Germinal center (tissue), 1 donor: ENCODE measurements at regions not wholly inside any gene's neighbourhood (a gene's known extent, or its start where the extent isn't known, plus 50 kb on each side); places are given as distances from the start of the nearest gene placed in this dataset.

Source experiments
- DNase-seq: peaks from one replicate; pipeline ENCODE4 v3.0.0; 2012; ENCODE audit warnings: mixed read lengths, low spot score

DNA sequence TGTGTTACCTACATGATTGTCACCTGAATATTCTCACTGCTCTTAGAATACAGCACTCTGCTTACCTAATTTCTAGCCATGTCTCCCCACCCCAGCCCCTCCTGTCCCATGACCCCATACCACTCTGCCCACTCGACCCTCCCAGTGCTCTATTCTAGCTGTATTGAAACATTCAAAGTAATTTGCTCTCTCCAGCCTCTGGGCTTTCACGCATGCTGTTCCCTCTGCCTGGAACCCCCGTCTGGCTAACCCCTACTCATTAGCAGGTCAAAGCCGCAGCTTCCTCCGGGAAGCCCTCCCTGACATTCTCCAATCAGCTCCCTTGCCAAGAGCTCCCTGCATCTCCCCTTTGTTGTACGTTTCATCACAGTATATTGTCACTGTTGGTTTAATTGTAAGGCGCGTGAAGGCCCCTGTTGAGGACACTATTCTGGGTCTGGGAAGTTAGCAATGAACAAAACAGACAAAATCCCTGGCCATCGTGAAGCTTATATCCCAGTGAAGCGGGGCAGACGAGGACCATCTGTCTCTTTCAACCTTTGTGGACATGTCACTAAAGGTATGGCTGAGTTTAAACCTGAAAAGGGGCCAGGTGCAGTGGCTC, 72.3 kb upstream of the LHX1 start:
- no peak for DNase-seq

DNA sequence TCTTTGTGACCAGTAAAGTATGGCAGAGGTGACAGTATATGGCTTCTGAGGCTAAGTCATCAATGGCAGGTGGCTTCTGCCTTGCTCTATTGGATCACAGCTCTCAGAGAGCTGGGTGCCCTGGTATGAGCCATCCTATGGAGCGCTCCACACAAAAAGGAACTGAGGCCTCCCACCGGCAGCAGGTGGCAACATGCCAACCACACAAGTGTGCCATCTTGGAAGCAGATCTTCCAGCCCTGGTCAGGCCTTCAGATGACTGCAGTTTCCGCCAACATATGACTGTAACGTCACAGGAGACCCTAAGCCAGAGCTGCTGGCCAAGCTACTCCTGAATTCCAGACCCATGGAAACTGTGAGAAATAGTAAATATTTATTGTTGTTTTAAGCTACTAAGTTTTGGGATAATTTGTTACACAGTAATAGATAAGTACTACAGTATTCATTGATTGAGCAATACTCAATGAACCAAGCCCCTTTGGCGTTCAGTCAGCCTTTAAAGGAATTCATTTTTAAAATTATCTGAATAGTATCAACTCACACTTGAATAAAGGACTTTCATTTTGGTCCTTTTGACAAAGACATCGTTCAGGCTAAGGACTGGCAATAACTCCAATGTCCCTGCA, 69.4 kb upstream of the LHX1 start:
- DNase-seq, result no peak

DNA sequence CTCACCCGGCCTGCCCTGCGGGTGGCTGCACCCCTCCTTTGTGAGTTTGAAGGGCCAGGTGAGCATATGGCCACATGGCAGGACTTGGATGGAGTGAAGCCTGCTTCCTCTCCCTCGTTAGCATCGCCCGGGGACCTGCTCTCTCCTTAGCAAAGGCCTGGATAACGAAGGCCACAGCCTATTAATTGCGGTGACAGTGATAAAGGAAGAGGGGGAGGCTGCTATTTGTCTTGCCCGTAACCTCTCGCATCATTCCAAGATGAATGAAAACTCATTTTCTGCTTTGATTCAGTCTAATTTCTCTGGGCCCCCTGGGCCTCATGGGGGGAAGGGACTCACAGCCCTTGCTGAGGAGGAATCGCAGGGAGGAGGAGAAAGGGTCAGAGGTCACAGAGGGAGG, 68.5 kb upstream of the LHX1 start:
- no peak for DNase-seq

DNA sequence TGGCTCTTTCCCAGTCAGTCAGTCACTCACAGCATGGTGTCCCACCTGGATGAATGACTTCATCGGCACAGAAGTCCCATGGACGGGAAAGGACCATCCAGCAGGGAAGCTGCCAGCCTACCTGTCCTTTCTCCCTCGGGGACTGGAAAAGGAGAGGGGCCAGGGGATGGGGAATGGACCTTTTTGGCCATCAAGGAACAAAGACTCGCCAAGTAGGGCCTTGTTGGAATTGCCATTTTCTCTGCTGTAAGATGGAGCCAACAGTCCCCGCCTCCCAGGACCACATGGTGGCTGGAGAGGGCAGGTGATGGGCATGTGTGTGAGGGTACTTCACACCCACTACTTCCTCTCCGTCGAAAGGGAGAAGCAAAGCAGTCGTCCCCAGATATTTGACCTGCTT, 67.8 kb upstream of the LHX1 start:
- no peak for DNase-seq

DNA sequence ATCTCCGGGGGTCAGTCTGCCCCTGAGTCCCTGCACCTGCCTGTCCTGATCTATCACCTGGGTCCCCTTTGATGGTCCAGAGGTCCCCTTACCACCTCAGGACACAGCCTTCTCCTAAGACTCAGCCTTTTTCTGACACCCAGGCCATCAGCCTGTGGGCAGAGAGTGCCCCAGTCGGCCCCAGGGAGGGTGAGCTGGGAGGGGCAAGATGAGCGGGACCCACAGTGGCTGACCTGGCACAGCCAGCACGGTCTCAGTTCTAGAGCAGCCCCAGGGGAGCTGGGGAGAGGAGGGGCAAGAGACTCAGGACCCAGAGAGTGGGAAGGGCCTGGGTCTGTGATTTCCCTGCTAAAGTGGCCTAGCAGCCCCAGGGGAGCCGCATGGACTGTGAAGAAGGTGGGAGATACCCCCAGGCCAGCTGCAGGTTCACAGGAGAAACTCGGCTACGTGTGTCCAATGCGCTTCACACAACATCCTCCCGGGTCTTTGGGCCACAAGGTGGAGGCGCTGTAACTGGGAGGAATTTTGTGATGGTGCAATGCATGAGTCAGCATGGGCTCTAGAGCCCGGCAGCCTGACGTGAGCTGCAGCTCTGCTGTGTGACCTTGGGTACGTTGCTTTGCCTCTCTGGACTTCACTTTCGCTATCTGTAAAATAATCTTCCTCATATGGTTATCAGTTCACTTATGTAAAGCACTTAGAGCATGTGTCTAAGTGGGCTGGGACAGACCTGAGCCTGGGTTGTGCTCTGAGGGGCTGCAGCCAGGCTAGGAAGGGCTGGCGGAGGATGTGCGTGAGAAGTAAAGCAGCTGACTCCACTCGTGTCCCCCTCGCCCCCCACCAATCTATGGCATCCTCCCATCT, 67.2 kb upstream of the LHX1 start:
- no peak for DNase-seq

DNA sequence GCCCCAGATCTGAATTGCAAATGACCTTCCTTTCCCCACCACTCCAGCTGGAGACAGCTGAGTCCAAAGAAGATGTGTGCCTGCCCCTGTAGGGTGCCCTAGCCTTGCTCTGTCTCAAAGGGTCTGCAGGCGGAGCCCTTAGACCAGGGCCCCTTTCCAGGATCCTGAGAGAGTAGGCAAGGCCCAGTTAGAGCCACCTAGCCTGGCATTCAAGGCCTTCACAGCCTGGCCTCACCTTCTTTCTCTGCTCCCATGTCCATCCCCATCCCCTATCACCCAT, 66.6 kb upstream of the LHX1 start:
- DNase-seq, result no peak

DNA sequence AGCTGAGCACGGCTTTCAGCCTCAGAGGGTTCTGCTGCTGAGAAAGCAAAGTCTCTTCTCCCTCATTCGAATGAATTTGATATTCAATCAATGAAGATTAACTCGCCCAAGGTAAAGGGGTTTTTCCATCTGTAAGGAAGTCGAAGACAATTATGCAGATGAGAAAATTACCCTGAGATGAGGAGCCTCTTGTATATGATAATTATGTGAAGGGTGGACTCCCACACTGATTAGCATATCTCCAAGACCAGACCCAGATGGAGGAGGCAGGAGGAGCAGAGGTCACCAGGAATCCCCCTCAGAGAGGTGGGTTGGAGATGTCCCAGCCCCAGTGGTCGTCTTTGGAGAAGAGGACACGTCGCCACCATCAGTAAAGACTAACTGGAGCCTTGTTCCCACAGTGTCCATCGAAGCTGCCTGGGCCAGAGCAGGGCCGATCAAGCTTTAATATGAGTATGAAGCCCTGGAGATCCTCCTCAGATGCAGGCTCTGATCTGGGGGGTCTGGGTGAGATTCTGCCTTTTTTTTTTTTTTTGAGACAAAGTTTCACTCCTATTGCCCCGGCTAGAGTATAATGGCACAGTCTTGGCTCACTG, 61.5 kb upstream of the LHX1 start:
- no peak for DNase-seq

DNA sequence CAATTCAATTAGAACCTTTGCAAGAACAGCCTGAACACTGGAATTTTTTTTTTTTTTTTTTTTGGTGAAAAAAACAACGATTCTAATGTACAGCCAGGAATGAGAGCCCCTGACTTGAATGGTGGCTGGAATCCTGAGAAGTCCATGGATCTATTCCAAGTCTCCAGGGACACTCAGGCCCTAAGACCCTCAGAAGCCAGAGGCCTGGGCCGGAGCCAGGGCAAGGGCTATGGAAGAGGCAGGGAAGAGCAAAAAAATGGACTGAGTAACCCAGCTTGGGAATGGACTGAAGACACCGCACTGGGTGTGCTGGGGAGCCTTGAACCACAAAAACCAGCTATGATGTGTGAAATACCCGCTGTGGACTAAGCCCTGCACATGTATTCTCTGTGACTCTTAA, 60.3 kb upstream of the LHX1 start:
- DNase-seq, result no peak

DNA sequence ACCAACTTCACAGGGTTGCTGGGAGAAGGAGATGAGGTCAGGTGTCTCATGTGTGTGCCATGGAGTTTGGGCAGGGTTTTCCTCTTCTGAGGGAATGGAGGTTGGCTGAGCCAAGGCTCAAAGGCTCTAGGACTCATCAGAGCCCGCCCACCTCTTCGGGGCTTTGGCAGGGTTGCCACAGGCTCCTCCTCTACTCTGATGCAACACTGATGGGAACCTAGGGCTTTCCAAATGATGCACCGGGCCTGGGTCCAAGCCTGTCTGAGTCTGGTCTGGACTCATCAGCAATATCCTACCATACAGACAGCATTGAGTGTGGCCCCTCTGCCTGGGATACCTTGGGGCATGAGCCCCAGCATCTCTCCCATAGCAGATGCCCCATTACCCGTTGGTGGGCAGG, 59.5 kb upstream of the LHX1 start:
- no peak for DNase-seq

DNA sequence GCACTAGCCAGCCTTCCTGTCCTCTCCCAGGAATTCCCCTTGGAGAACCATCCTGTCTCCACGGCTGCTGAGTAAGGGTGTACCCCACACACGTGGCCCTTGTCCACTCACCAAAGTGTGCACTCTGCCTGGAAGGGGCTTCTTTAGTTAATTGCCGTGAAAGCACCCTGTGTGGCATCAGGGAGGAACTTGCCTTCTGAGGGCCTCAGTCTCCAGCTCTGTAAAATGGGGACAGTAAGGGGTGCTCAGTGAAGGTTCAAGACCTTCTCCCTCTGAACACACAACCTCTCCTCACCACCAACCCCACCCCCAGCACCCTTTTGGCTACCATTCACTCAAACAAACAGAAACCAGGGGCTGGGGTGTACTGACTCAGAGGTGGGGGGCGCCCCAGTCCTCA, 59.1 kb upstream of the LHX1 start:
- no peak for DNase-seq

DNA sequence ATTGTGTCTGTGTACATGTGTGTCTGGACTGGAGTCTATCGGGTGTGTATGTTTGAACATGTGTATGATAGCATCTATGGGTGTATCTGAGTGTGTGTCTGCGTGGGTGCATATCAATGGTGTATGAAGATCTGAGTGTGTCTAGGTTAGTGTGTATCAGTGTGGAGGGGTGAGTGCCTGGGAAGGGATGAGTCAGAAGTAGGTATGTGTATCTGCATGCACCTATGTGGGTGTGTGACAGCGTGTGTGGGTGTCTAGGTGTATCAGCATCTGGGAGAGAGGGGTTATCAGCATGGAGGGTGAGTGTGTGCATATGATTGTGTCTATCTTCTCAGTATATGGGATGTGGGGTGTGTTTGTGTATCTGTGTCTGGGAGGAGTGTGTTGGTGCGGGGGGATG, 58.2 kb upstream of the LHX1 start:
- DNase-seq, result no peak

DNA sequence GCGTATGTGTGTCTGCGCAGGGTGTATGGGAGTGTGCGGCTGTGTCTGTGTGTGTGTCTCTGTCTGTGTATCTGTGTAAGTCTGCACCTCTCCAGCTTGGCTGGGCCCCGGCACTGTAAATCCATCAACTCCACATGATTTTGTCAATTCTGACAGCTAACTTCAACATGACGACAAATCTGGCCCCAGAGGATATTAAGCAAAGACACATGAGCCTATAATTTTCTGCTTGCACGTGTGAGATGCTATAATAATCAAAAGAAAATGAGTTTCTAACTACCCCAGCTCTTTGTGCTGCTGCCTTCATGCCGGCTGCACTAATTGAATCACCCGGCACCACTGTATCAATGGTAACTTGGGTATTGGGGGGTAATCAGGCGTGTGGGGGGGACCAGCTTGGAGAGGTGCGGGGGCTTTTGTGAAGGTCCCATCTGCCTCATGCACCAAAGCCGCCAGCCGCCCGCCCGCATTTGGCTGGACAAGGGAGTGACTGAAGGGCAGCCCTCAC, 57.6 kb upstream of the LHX1 start:
- DNase-seq, result no peak

DNA sequence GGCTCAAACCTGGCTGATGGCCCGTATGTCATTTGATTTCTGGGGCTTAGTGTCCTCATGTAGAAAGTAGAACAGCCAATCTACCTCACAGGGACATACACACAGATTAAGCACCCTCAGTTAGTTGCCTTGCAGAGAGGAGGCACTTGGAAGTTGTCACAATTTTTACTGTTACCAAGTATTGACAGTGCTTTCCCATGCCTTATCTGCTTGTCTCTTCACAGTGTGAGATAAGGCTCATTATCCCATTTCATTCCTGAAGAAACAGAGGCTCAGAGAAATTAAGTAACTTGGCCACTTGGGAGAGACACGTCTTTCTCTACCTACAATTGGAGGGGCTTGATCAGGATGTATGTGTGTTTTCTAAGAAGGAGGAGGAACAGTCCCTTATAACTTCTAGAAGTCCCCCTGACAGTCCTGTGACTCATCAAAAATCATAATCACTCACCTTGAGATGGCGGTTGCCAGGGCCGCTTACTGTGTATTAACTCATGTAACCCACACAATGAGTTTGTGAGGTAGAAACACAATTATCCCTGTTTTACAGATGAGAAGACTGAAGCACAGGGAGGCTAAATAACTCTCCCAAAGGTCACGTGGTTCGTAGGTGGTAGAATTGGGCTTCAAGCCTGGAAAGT, 56.9 kb upstream of the LHX1 start:
- no peak for DNase-seq

DNA sequence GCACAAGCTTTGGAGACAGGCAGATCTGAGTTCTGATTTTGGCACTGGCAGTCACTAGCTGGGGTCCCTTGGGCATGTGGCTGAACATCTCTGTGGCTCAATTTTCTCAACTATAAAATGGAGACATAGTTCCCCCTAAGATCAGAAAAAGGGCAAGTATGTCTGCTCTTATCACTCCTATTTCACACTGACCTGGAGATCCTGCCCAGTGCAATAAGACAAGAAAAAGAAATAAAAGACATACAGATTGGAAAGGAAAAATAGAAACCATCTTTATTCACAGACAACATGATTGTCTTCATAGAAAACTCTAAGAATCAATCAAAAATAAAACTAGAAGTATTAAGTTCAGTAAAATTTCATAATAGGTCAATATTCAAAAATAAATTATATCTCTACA, 56.0 kb upstream of the LHX1 start:
- no peak for DNase-seq

DNA sequence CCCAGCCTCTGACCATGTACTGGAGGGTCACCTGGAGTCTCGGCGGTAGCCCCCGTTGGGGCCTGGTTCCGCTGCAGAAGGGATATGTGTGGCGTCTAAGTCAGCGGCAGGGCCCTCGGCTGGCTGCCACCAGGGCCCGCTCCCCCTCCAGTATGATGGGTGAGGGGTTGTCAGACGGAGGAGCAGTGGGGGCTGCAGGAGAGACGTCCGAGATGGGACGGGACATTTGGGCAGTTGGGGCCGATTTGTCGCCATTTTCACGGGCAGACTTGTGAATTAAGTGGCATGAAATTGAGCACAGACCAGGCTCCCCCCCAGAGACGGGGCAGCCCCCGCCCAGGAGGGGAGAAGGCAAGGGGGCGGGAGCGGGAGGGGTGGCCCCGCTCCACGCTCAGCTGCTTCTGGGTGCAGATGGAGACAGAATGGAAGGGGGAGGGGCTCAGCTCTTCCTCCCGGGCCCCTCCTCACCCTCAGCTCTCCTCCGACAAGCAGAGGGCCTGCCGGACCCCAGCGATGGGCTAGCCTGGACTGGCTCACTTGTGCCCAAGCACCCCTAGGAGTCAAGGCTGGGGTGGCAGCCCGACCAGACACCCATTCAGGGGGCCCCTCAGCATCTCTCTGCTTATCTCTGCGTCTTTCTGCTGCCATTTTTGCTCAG, 52.7 kb upstream of the LHX1 start:
- no peak for DNase-seq

DNA sequence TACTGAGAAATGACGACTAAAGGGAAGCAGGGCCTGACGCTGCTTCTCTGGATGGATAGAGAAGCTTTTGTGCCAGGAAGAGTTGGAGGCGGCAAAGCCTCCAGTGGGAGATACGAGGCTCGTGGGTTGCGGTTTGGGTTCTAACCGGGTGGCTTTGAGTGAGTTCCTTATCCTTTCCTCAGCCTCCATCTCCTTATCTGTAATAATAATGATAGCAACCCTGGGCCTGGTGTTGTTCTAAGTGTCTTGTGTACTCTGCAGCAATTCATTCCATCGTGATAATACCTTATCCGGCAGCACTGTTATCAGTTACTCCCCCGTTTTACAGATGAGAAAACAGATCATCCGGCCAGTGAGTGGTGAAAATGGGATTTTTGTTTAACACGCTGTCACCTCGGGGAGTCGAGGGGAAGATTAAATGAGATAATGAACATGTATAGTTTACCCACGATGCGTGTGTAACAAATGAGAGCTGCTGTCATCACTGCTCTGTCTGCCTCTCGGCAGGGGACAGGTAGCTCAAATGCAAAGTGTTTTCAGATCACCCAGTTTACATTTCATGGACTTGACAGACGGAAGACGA, 52.0 kb upstream of the LHX1 start:
- no peak for DNase-seq

DNA sequence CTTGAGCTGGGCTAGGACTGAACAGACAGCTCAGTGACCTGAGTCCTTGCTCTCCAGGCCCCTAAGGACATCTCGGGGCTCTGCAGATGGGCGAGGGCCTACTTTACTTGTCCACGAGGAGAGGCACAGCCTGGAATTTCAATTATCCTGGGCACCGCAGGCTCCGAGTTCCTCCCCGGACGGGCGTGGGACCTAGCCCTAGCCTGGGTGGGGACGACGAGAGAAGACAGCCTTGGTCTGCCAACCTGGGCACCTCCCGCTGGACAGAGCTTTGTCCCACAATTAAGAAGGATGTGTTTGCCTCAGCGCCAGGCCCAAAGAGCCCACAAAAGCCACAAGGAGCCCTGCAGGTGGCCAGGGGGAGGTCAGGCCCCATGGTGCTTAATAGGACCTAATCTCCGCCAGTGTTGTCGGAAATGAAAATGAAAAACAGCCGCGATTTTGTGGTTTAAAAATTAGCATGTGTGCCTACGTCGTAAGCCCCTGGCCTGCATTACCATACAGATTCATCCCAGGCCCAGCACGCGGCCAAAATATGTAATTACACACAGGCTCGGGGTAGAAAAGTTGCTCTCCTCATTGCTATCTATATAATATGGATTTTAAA, 51.4 kb upstream of the LHX1 start:
- DNase-seq, result no peak
